NCI-H446 treated with DMSO at 0.1 percent for 48 hours (cell line): ENCODE measurements at regions not wholly inside any gene's neighbourhood (a gene's known extent, or its start where the extent isn't known, plus 50 kb on each side); places are given as distances from the start of the nearest gene placed in this dataset.
"Not testable (repeated sequence)": the region's sequence is repeated elsewhere in the genome, so short reads cannot be mapped to it uniquely, and the experiment has no call there.

Source experiments
- DNase-seq: peaks from one replicate; lab custom pipeline; 2025; lab: John Stamatoyannopoulos, UW

DNA sequence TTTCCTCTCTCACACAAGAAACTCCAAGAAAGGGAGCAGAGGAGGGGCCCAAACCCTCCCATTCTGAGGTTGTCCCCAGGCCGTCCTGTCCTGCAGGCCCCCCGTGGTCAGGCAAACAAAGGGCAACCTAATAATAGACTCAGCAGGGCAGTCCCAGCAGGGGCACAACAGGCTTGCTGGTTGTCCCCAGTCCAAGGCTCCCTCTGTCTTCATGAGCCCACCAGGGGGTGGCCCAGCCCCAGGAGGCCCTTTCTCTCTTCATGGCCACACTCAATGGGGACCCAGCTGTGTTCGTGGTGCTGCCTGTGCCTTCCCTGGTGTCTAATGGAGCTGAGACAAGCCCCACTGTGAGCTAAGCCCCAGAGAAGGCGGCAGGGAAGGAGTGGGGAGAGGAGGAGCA lies 359.9 kb downstream of the ADGRD1 start:
- DNase-seq = no peak

DNA sequence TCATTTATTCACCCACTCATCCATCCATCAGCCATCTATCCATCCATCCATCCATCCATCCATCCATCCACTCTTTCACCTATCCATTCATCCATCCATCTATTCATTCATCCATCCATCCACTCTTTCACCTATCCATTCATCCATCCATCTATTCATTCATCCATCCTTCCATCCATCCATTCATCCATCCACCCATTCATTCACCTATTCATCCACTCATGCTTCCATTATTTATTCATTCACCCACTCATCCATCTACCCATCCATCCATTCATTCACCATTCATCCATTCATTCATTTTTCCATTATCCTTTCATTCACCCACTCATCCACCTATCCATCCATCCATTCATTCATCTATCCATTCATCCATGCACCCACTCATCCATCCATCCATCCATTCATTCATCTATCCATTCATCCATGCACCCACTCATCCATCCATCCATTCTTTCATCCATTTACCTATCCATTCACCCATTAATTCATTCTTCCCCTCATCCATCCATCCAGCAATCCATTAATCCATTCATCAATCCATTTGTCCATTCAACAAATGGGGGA lies 360.9 kb downstream of the ADGRD1 start:
- DNase-seq = no peak

DNA sequence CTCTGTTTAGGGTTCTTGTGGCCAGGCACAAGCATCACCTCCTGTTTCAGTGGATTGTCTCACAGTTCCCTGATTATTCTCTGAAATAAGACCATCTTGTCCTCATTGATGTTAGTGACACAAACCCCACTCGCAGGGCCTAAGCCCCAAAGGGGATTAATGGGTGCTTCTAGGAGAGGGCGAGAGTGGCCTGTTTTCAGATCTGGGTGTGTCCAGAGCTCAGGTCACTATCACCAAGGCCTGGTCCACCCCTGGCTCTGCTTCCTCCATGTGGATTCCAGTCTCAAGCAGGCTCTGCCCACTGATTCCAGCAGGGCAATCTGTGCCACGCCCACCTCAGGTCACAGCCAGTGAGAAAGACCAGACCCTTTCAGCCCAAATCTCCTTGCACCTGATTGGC lies 361.9 kb downstream of the ADGRD1 start:
- no peak for DNase-seq

DNA sequence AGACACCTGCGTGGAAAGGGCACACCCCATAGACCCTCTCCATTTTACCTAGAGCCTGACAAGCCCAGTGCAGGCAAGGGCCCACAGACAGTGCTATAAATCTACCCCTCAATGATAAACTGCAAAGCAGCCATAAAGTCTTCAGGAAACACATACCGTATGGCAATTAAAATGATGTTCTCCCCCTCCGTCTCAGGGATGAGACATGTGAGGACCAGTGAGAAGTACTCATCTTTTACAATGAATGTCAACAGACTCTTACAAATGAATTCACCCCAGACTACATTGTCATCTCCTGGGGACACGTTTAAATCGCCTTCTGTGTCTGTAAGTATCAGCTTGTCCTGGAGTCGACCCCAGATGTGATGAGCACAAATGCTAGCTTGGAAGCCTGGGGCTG lies 362.7 kb downstream of the ADGRD1 start:
- DNase-seq = no peak

DNA sequence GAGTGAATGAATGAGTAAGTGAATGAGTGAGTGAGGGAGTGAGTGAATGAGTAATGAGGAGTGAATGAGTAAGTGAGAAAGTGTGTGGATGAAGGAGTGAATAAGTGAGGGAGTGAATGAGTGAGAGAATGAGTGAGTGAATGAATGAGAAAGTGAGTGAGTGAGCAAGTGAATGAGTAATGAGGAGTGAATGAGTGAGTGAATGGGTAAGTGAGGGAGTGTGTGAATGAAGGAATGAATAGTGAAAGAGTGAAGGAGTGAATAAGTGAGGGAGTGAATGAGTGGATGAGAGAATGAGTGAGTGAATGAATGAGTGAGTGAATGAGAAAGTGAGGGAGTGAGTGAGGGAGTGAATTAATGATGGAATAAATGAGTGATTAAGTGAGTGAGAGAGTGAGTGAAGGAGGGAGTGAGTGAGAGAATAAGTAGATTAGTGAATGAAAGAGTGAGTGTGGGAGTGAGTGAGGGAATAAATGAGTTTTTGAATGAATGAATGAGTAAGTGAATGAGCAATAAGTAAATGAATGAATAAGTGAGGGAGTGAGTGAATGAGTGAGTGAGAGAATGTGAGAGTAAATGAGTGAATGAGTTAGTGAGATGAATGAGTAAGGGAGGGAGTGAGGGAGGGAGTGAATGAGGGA lies 364.5 kb downstream of the ADGRD1 start:
- no peak for DNase-seq

DNA sequence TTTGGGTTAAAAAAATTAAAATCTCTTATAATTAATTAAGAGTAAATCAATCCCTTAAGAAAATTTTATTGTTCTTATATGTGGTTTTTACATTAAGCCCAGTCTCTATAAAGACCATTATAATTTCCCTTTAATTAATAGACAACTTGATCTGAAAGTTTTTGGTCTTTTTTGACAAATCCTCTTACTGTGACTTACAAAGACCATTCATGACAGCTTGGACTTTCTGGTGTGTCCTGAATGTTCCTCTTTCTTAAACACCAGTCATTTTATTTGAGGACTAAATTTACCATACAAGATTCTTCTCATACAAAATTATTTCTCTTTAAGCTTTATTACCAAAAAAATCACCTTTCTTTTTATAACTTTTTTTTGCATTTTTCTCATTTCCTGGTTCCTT lies 368.3 kb downstream of the ADGRD1 start:
- no peak for DNase-seq

DNA sequence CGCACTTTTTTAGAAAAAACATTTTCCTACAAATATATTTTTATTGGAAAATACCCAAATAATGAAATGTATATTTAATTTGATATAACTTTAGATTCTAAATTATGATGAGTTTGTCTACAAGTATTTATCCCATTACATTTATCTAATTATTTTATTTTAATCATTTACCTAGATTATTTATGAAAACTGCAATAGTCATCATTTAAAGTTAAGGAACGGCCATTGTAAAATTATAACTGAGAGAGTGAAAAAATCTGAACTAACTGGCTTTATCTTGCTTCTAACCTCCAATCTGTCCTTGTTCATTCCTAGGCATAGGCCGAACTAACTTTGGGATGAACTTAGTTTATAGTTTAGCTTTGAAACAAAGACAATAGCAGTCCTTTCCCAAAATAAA lies 368.8 kb downstream of the ADGRD1 start:
- not testable (repeated sequence) for DNase-seq

DNA sequence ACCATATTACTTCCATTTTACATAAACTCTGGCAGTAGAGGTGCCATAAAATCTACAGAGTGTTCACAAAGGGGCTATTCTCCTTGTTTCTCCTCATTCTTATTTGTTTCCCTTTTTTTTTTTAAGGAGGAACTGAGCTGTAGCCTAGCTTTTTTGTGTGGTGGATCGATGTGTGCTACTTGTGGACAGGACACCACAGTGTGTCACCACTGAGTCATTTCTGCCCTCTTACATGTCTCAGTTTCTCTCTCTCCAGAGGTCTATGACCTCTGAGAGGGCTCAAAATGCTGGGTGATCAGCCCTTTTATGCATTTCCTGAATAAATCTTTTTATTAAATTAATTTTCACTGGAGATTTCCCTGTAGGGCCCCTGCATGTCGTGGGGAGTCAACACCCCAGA lies 370.2 kb downstream of the ADGRD1 start:
- DNase-seq = no peak

DNA sequence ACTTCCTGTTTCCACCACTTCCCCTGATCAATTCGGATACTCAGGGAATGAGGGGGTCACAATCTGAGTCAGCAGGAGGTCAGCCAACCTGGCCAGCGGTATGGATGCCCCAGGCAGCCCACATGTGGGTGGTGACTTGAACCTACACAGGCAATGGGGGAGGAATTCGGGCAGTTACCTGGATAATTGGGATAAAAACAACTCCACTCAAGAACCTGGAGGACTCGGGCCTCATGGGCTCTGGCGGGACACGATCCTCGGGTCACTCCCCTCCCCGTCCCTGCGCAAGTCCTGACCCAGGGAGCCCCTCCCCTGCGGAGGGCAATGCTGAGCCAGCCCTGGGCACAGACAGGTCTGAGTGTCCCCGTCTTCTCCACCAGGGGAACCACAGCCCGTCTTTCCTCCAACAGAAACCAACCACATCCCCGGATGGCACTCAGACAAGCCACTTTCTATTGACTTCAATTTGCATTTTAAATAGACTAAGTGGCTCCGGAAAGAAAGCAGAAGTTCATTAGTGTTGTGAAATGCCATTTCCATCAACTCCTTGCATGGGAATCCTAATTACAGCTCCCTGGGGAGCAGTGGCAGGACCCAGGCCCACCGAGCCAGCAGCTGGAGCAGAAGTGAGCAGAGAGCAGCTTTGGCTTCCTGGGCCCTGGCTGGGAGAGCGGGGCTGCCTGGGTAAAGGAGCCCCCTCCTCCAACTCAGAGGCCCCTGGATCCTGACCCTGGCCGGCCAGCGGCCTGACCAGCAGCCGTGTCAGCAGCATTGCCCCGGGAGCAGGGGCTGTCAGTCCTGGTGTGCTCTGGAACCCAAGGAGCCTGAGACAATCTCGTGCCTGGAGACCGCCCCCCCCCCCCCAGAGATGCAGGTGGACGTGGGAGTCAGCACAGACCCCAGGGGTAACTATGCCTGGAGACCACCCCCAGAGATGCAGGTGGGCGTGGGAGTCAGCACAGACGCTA lies 374.1 kb downstream of the ADGRD1 start:
- DNase-seq = no peak

DNA sequence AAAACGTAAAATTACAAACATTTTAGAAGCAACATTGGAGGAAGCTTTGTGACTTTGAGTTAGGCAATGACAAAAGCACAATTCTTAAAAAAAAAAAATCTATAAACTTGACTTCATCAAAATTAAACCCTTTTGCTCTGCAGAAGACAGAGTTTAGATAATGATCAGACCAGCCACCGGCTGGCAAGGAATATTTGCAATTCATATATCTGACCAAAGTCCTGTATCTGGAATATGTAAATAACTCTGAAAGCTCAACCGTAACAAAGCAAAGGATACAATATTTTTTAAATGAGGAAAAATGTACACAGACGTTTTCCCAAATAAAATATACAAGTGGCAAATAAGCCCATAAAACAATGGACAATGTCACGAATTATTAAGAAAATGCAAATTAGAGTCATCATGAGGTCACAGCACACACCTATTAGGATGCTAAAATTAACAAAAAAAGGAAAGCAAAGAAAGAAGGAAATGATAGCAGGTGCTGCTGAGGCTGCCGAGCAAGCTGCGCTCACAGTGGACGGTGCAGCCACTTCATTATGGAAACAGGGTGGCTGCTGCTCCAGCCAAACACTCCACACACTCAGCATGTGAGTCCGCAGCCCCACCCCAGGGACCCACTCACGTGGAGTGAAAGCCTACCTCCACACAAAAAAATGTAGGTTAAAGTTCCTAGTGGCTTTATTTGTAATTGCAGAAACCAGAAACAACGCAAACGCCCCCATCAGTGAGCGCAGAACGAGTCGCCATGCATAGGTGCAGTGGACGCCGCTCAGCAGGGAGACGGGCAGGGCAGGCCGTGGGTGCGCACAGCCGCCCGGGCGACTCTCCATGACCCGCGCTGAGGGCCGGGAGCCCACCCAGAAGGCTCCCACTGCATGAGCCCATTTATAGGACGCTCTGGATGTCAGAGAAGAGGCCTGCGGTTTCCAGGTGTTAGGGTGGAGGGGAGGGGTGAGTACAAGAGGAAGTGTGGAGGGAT lies 375.4 kb downstream of the ADGRD1 start:
- not testable (repeated sequence) for DNase-seq

DNA sequence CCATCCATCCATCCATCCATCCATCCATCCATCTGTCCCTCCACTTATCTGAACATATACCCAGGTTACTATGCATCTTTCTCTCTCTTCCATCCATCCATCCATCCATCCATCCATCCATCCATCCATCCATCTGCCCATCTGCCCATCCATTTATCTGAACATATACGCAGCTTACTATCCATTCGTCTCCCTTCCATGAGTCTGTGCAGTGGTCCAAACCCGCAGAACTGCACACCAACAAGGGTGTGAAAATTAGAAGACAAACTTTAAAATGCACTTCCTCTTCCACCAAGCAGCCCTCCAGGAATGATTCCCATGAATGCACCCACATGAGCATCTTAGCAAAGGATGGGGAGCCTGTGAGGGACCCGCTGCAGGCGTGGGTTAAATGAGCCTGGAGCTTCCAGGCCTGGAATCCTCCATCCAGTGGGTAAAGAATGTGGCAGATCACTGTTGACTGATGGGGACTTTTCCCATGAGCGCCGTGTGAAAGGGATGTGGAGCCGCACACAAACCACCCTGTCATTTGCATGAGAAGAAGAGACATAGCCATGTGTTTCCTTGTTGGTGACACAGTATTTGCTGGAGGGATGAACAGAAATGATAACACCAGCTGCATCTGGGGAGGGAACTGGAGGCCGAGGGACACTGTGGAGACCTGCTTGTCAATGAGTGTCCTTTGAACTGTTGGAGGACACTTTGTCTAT lies 376.6 kb downstream of the ADGRD1 start:
- no peak for DNase-seq

DNA sequence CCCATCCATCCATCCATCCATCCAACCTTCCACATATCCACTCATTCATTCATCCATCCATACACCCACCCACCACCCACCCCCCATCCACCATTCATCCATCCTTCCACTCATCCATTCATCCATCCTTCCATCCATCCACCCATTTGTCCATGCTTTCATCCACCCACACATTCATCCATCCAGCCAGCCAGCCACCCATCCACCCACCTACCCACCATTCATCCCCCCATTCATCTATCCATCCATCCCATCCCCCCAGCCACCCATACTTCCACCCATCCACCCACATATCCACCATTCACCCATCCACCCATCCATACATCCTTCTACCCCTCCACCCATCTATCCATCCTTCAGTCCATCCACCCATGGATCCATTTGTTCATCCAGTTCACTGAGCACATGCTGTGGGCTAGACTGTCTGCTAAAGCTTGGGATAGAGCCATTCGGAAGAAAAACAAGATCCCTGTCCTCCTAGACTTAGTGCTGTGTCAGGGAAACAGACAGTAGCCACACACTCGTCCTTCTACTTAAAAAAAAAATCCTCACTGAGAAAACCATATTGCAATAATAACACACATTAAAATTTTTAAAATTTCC lies 377.5 kb downstream of the ADGRD1 start:
- no peak for DNase-seq

DNA sequence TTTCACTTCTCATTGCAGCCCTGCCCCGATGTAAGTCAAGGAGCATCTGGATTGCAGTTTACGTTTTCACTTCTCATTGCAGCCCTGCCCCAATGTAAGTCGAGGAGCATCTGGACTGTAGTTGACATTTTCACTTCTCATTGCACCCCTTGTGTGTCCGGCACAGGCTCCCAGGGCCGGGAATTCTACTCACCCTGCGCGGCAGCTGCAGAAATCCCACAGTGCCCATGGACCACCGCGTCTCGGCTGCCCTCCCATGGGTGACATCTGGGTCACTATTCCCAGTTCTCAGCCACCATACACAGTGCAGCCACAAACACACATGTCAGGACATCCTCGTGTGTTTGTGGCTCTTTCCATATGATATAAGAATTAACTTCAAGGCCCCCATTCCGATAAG lies 378.5 kb downstream of the ADGRD1 start:
- DNase-seq = no peak

DNA sequence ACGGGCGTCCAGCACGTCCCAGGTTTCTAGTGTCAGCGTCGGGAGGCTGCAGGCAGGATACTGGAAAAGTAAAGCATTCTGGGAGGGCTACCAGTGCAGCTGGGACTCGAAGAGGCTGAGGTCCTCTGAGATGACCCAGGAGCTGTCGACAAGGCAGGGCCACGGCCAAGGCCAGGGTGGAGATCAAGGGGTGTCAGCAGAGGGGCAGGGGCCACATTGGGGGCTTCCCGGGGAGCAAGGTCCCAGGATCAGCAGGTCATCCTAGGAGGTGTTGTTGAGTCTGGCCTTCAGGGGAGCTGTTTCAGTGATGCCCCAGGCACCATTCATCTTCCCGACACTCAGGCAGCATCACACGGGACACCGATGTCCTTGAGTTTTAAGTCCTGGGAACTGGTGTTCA lies 377.8 kb upstream of the SFSWAP start:
- no peak for DNase-seq

DNA sequence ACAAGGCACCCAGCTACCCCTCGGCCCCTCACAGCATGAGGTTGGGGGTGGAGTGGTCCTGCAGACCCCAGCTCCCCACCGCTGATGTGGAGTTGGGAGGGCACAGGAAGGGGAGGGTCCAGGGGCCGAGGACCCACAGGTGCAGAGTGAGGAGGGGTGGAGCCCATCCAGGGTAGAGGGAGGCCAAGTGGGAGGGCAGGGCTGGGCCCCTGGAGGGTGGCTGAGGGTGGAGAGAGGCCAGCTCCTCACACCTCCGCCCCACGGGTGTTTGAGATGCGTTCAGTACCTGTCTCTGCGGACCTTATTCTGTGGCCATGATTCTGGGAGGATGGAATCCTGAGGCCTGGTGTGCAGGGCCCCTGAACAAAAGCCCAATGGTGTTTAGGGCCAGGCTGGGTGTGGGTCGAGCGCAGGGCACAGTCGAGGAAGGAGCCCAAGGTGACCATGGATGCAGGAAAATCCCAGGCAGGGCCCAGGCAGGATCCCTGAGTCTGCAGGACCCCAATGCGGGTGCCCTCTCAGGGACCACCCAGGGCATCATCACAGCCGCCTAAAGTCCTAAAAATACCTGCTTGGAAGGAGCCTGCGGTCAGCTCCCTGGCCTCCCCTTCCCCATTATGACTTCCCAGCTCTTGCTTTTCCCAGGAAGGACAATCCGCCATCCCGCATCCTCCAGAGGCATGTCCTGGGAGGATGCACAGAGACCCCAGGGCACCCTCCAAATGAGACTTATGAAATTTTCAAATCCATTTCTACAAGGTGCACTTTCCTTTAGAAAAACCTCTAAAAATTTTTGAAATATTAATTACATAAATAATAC lies 377.1 kb upstream of the SFSWAP start:
- no peak for DNase-seq

DNA sequence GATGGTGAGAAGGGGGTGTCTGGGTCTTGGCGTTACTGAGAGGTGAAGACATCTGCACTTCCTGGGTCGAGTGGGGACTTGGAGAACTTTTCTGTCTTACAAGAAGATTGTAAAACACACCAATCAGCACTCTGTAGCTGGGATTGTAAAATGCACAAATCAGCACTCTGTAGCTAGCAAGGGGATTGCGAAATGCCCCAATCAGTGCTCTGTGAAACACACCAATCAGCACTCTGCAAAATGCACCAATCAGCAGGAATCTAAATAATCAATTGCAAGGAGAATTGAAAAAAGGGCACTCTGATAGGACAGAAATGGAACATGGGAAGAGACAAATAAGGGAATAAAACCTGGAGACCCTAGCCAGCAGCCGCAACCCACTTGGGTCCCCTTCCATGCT lies 376.1 kb upstream of the SFSWAP start:
- no peak for DNase-seq

DNA sequence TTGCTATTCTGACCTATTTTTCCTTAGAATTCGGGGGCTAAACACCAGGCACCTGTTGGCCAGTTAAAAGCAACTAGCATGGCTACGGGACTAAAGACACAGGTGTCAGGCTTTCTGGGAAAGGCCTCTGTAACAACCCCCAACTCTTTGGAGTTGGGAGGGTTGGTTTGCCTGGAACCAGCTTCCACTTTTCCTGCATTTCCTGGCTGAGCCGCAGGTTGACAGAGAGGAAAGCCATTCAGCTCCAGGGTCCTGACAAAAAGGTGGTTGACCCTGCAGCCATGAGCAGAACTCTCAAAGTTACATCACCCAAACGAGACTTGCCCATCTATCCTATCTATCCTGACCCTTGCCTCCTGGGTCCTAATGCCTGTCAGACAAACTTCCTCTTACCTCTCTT lies 375.4 kb upstream of the SFSWAP start:
- DNase-seq = no peak

DNA sequence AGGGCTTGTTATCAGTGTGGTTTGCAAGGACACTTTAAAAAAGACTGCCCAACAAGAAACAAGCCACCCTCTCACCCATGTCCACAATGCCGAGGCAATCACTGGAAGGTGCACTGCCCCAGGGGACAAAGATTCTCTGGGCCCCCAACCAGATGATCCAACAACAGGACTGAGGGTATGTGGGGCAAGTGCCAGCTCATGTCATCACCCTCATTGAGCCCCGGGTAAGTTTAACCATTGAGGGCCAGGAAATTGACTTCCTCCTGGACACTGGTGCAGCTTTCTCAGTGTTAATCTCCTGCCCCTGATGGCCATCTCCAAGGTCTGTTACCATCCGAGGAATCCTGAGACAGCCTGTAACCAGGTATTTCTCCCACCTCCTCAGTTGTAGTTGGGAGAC lies 373.0 kb upstream of the SFSWAP start:
- DNase-seq = not testable (repeated sequence)

DNA sequence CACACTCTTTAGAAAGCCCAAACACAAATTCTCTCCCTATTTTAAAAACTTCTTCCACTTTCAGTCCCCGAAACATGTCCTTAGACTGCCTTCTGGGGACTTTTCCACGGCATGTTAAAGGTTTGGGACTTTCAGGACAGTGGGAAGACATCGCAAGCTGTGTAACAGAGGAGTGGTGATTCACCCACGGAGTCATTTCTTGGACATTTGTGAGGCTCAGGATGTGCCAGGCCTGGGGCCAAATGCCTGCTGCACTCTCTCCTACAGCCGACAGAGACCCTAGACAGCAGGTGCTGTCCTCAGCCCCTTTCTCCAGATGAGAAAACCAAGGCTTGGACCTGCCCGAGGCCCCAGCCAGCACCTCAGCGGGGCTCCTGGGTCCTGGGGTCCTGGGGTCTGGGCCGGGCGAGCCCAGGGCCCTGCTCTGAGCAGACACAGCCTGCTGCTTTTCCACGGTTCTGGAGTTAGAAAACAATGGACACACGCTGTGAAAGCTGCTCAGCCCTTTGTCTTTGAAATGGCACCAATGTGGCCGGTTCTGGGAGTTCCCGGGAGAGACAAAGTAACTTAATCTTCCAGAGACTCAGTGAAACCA lies 370.2 kb upstream of the SFSWAP start:
- DNase-seq = no peak

DNA sequence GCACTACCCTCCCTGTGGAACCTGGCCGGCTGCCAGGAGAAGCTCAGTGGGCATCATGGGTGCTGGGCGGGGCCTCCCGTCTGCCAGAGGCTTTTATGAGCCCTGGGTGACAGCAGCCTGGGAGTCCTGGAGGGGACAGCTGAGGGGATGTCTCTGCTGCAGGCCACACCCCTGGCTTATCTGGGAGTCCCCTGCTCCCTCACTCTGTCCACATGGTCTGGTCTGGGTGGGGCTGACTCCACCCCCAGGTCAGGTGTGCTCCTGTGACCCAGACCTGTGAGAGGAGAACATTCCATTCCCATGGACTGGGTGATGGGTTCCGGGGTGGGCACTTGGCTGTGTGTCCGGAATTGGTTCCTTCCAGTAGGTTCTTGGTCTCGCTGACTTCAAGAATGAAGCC lies 369.3 kb upstream of the SFSWAP start:
- DNase-seq = not testable (repeated sequence)
